GM21528 (cell line): ENCODE measurements at regions not wholly inside any gene's neighbourhood (a gene's known extent, or its start where the extent isn't known, plus 50 kb on each side); places are given as distances from the start of the nearest gene placed in this dataset.

Experiments used
- ATAC-seq: cut with Tn5 transposase; IDR thresholded peaks from one replicate; pipeline ENCODE4 v1.9.1; 2021; ENCODE audit warnings: mild to moderate bottlenecking, moderate library complexity; ENCODE audit not compliant: unreplicated experiment, low FRiP score

GRCh38 chr6:40912158-40912946 is 126.7 kb downstream of the UNC5CL start:
- ATAC-seq = peak; percentile 74

GRCh38 chr6:40910260-40910893 is 128.6 kb downstream of the UNC5CL start:
- no peak for ATAC-seq

GRCh38 chr6:40909811-40910210 is 129.2 kb downstream of the UNC5CL start:
- ATAC-seq = no peak

- no peak for ATAC-seq
Observed at GRCh38 chr6:40907198-40907701, 131.8 kb downstream of the UNC5CL start.

- ATAC-seq = no peak
Observed at GRCh38 chr6:40906759-40907158, 132.3 kb downstream of the UNC5CL start.

- ATAC-seq = no peak
Observed at GRCh38 chr6:40904583-40905194, 134.3 kb downstream of the UNC5CL start.

- ATAC-seq = no peak
Observed at GRCh38 chr6:40903456-40903855, 135.6 kb downstream of the UNC5CL start.

GRCh38 chr6:40901322-40902055 is 137.5 kb downstream of the UNC5CL start:
- ATAC-seq = no peak

- ATAC-seq = no peak
Observed at GRCh38 chr6:40900791-40901190, 138.2 kb downstream of the UNC5CL start.

GRCh38 chr6:40899684-40900155 is 139.3 kb downstream of the UNC5CL start:
- ATAC-seq = no peak

- ATAC-seq = no peak
Observed at GRCh38 chr6:40898073-40898472, 140.9 kb downstream of the UNC5CL start.

GRCh38 chr6:40897390-40898003 is 141.5 kb downstream of the UNC5CL start:
- ATAC-seq = no peak

- no peak for ATAC-seq
Observed at GRCh38 chr6:40896696-40897095, 142.3 kb downstream of the UNC5CL start.

GRCh38 chr6:40894962-40895799 is 143.8 kb downstream of the UNC5CL start:
- ATAC-seq = no peak

- ATAC-seq = no peak
Observed at GRCh38 chr6:40893021-40893420, 146.0 kb downstream of the UNC5CL start.

GRCh38 chr6:40892223-40892622 is 146.8 kb downstream of the UNC5CL start:
- ATAC-seq = no peak

- ATAC-seq = no peak
Observed at GRCh38 chr6:40891686-40892085, 147.3 kb downstream of the UNC5CL start.

- no peak for ATAC-seq
Observed at GRCh38 chr6:40891131-40891530, 147.9 kb downstream of the UNC5CL start.

GRCh38 chr6:40889137-40889832 is 149.7 kb downstream of the UNC5CL start:
- no peak for ATAC-seq
